ENCODE measurements at regions not wholly inside any gene's neighbourhood (a gene's known extent, or its start where the extent isn't known, plus 50 kb on each side); places are given as distances from the start of the nearest gene placed in this dataset.

DNA sequence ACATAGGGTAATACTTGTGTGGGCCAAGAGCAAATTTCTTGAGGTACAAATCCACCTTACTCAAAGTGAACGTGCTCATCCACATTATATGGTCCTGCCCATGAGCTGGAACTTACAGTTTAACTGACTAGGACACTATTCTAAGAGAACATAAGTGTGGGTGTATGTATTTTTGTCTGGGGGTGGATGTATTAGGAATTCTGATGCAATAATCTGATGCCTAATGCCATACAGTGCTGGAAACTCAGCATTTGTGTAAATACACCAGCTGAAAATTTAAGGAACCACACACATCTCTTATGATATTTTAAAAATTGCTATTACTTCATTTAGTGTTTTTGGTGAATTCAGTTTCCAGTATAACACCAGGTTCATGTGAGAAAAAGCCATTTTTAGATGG lies 1350.7 kb downstream of the ZPLD1 start:
- no peak for ATAC-seq
- H3K9me3 ChIP-seq = no peaks in the 10 kb centered on the region
- no peaks in the 10 kb centered on the region for H3K4me1 ChIP-seq
- DNase-seq = no peak
- TF ChIP-seq, protein P1, sequence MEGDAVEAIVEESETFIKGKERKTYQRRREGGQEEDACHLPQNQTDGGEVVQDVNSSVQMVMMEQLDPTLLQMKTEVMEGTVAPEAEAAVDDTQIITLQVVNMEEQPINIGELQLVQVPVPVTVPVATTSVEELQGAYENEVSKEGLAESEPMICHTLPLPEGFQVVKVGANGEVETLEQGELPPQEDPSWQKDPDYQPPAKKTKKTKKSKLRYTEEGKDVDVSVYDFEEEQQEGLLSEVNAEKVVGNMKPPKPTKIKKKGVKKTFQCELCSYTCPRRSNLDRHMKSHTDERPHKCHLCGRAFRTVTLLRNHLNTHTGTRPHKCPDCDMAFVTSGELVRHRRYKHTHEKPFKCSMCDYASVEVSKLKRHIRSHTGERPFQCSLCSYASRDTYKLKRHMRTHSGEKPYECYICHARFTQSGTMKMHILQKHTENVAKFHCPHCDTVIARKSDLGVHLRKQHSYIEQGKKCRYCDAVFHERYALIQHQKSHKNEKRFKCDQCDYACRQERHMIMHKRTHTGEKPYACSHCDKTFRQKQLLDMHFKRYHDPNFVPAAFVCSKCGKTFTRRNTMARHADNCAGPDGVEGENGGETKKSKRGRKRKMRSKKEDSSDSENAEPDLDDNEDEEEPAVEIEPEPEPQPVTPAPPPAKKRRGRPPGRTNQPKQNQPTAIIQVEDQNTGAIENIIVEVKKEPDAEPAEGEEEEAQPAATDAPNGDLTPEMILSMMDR (IDR thresholded peaks at IDR 0.05) = no peak
- H3K36me3 ChIP-seq = no peaks in the 10 kb centered on the region
- intact Hi-C loops (cut with DNase I) = no loop called here
- H3K27ac ChIP-seq = no peak overlapping the region
- H3K27me3 ChIP-seq = no peaks in the 10 kb centered on the region
- no peak overlapping the region for H3K4me3 ChIP-seq

- Histone ChIP-seq H3K4me3 (no peak overlapping the region), H3K27ac (peak overlapping the region in 1 of 2 donors; percentile 22), H3K9me3 (no peaks in the 10 kb centered on the region), H3K36me3 (no peaks in the 10 kb centered on the region), H3K27me3 (no peaks in the 10 kb centered on the region), H3K4me1 (no peaks in the 10 kb centered on the region)
- TF ChIP-seq, protein P1 (IDR thresholded peaks at IDR 0.05) = no peak
- intact Hi-C loops (cut with DNase I) = no loop called here
- peak; percentile 50 for ATAC-seq
- no peak for DNase-seq
Measured at GRCh38 chr3:103786296-103786695, 1351.5 kb downstream of the ZPLD1 start.

- peak in 1 of 4 donors; percentile 10 for DNase-seq
- Histone ChIP-seq H3K36me3 (no peaks in the 10 kb centered on the region), H3K27me3 (no peaks in the 10 kb centered on the region), H3K9me3 (no peaks in the 10 kb centered on the region), H3K4me1 (no peaks in the 10 kb centered on the region), H3K27ac (peak overlapping the region in 1 of 2 donors; percentile 57), H3K4me3 (no peak overlapping the region)
- TF ChIP-seq, protein P1 (IDR thresholded peaks at IDR 0.05) = no peak
- intact Hi-C loops (cut with DNase I) = no loop called here
- peak; percentile 91 for ATAC-seq
Measured at GRCh38 chr3:103787164-103787871, 1352.5 kb downstream of the ZPLD1 start.

- H3K4me1 ChIP-seq = no peaks in the 10 kb centered on the region
- ATAC-seq (peak; percentile 74), DNase-seq (no peak)
- intact Hi-C loops (cut with DNase I) = no loop called here
- TF ChIP-seq, protein P1 (IDR thresholded peaks at IDR 0.05) = no peak
- no peaks in the 10 kb centered on the region for H3K27me3 ChIP-seq
- H3K36me3 ChIP-seq = no peaks in the 10 kb centered on the region
- H3K9me3 ChIP-seq = no peaks in the 10 kb centered on the region
- H3K27ac ChIP-seq = peak overlapping the region in 1 of 2 donors; percentile 57
- no peak overlapping the region for H3K4me3 ChIP-seq
Measured at GRCh38 chr3:103787879-103788278, 1353.1 kb downstream of the ZPLD1 start.

GRCh38 chr3:103791786-103792515 lies 1357.1 kb downstream of the ZPLD1 start:
- DNase-seq (no peak), ATAC-seq (no peak)
- intact Hi-C loops (cut with DNase I) = no loop called here

More at GRCh38 chr3:103791786-103792515, 1357.1 kb downstream of the ZPLD1 start:
- H3K4me3 ChIP-seq = no peak overlapping the region
- no peaks in the 10 kb centered on the region for H3K9me3 ChIP-seq
- H3K27me3 ChIP-seq = no peaks in the 10 kb centered on the region
- H3K27ac ChIP-seq = no peak overlapping the region
- no peaks in the 10 kb centered on the region for H3K36me3 ChIP-seq
- TF ChIP-seq, protein P1 (IDR thresholded peaks at IDR 0.05) = no peak
- H3K4me1 ChIP-seq = no peaks in the 10 kb centered on the region

Measured in left lung (tissue), 4 donors.